Activated CD8-positive, alpha-beta T cell treated with anti-CD3 and anti-CD28 coated beads for 36 hours (primary cell): ENCODE measurements at regions not wholly inside any gene's neighbourhood (a gene's known extent, or its start where the extent isn't known, plus 50 kb on each side); places are given as distances from the start of the nearest gene placed in this dataset.

Experiments
- ATAC-seq: fragments of 200-7000 bp; cut with Tn5 transposase; one replicate; pipeline ENCODE4 v1.10.0; 2021; ENCODE audit warnings: mild to moderate bottlenecking, moderate library complexity
- CTCF ChIA-PET: fragments of 350-600 bp; sonication (Branson Sonifier 250); formaldehyde crosslinking; loops from one replicate; lab custom pipeline; 2021; ENCODE audit warnings: antibody characterized with exemption; lab: Charles Lee
- POLR2A ChIA-PET: fragments of 350-600 bp; sonication (Branson Sonifier 250); formaldehyde crosslinking; loops from one replicate; lab custom pipeline; 2021; ENCODE audit warnings: antibody characterized with exemption; lab: Charles Lee
- DNase-seq: peaks from one replicate; pipeline ENCODE4 v3.0.0-alpha.2; 2020
- H3K27ac Mint-ChIP-seq: one replicate; pipeline ENCODE4 v1.8.0; 2021; ENCODE audit warnings: mild to moderate bottlenecking, mixed read lengths
- H3K27me3 Mint-ChIP-seq: one replicate; pipeline ENCODE4 v1.8.0; 2021; ENCODE audit warnings: mixed read lengths
- H3K36me3 Mint-ChIP-seq: one replicate; pipeline ENCODE4 v1.8.0; 2021; ENCODE audit warnings: low read depth, mixed read lengths
- H3K4me1 Mint-ChIP-seq: one replicate; pipeline ENCODE4 v1.8.0; 2021; ENCODE audit warnings: low read depth, mixed read lengths
- H3K4me3 Mint-ChIP-seq: one replicate; pipeline ENCODE4 v1.8.0; 2021; ENCODE audit warnings: mild to moderate bottlenecking, moderate library complexity, mixed read lengths
- H3K9me3 Mint-ChIP-seq: one replicate; pipeline ENCODE4 v1.8.0; 2021; ENCODE audit warnings: mixed read lengths
- CTCF ChIP-seq: fragments of 200-600 bp; IDR thresholded peaks from one replicate; pipeline ENCODE4 v1.8.0; 2022; ENCODE audit warnings: antibody characterized with exemption, mild to moderate bottlenecking
- intact Hi-C: fragments of 100-400 bp; cut with micrococcal nuclease; formaldehyde crosslinking; loops from one replicate; pipeline ENCODE4 v1.10.0; 2022

- Mint-ChIP-seq H3K4me3 (no peak overlapping the region), H3K36me3 (no peaks in the 10 kb centered on the region), H3K4me1 (peaks cover 18% of the 10 kb centered on the region), H3K27me3 (no peaks in the 10 kb centered on the region), H3K9me3 (no peaks in the 10 kb centered on the region), H3K27ac (no peak overlapping the region)
- intact Hi-C loops: no loop called here
- no peak for ATAC-seq
- no peak for TF ChIP-seq CTCF
- ChIA-PET CTCF (interaction anchor here (0.7 kb wide), 1 partner anchor 64 kb away, joined by 3 read pairs; no protein-coding TSS in a partner anchor), POLR2A (no interaction called here)
- no peak for DNase-seq
Observed at GRCh38 chr14:96945721-96946120, 148.5 kb downstream of the VRK1 start.

- ChIA-PET POLR2A (no interaction called here), CTCF (no interaction called here)
- Mint-ChIP-seq H3K36me3 (peaks cover 7% of the 10 kb centered on the region), H3K27me3 (no peaks in the 10 kb centered on the region), H3K4me3 (no peak overlapping the region), H3K9me3 (no peaks in the 10 kb centered on the region), H3K27ac (peak overlapping the region; percentile 9), H3K4me1 (peaks cover 18% of the 10 kb centered on the region)
- DNase-seq (no peak), ATAC-seq (no peak)
- intact Hi-C loops: no loop called here
- no peak for TF ChIP-seq CTCF
Observed at GRCh38 chr14:96949594-96949993, 152.4 kb downstream of the VRK1 start.

GRCh38 chr14:96951511-96951910 is 154.3 kb downstream of the VRK1 start:
- CTCF ChIA-PET: no interaction called here
- H3K4me1 Mint-ChIP-seq: peaks cover 13% of the 10 kb centered on the region

GRCh38 chr14:96953087-96953874 is 156.1 kb downstream of the VRK1 start:
- ATAC-seq (no peak), DNase-seq (no peak)
- no peak overlapping the region for H3K27ac Mint-ChIP-seq
- no peaks in the 10 kb centered on the region for H3K27me3 Mint-ChIP-seq
- H3K36me3 Mint-ChIP-seq: peaks cover 7% of the 10 kb centered on the region
- H3K9me3 Mint-ChIP-seq: peaks cover 3% of the 10 kb centered on the region
- ChIA-PET CTCF (no interaction called here), POLR2A (interaction anchor here (1.2 kb wide), 1 partner anchor 9 kb away, joined by 5 read pairs; no protein-coding TSS in a partner anchor)
- peaks cover 13% of the 10 kb centered on the region for H3K4me1 Mint-ChIP-seq
- no peak for TF ChIP-seq CTCF
- no peak overlapping the region for H3K4me3 Mint-ChIP-seq
- intact Hi-C loops: no loop called here

More at GRCh38 chr14:96951511-96951910, 154.3 kb downstream of the VRK1 start:
- Mint-ChIP-seq H3K4me3 (no peak overlapping the region), H3K27ac (no peak overlapping the region), H3K27me3 (no peaks in the 10 kb centered on the region), H3K9me3 (no peaks in the 10 kb centered on the region), H3K36me3 (peaks cover 7% of the 10 kb centered on the region)
- DNase-seq: no peak
- POLR2A ChIA-PET: no interaction called here
- no peak for TF ChIP-seq CTCF
- intact Hi-C loops: no loop called here
- no peak for ATAC-seq

GRCh38 chr14:96953875-96954185 is 156.6 kb downstream of the VRK1 start:
- H3K27me3 Mint-ChIP-seq: no peaks in the 10 kb centered on the region
- peaks cover 7% of the 10 kb centered on the region for H3K36me3 Mint-ChIP-seq
- TF ChIP-seq CTCF: no peak
- H3K27ac Mint-ChIP-seq: no peak overlapping the region
- CTCF ChIA-PET: no interaction called here
- peaks cover 3% of the 10 kb centered on the region for H3K9me3 Mint-ChIP-seq
- H3K4me1 Mint-ChIP-seq: peaks cover 13% of the 10 kb centered on the region
- H3K4me3 Mint-ChIP-seq: no peak overlapping the region
- DNase-seq (no peak), ATAC-seq (no peak)
- POLR2A ChIA-PET: interaction anchor here (1.2 kb wide), 1 partner anchor 9 kb away, joined by 5 read pairs; no protein-coding TSS in a partner anchor
- intact Hi-C loops: no loop called here
